ENCODE measurements at regions not wholly inside any gene's neighbourhood (a gene's known extent, or its start where the extent isn't known, plus 50 kb on each side); places are given as distances from the start of the nearest gene placed in this dataset.

DNA sequence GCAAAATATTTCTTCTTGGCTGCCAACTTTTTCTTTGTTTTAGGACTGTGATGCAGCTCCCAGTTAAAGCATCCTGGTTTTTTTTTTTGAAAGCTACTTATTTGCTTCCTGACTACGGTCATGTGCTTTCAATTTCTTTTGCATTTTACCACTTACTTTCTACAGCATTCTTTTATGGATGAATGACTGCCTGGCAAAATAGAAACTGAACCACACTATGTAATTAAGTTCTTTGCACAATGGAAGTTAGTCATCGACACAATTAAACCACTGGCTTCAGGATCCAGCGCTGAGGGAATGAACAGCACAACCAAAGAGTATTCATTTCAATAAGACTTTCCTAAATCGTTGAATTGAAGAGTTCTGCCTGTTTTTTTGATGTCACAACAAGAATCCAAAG is 82.2 kb upstream of the EPHA3 start:
- no peak overlapping the region for H3K27ac ChIP-seq (ENCODE audit: extremely low read depth, low read depth, low read length)
- no peaks in the 10 kb centered on the region for H3K4me1 ChIP-seq (ENCODE audit: control insufficient read depth, insufficient read depth, low read length)
- ChIA-PET POLR2A (no interaction called here), CTCF (no interaction called here)
- H3K4me3 ChIP-seq (ENCODE audit: low read depth, low read length) = no peak overlapping the region; the same call in 1 of the 2 replicates
- no peaks in the 10 kb centered on the region for H3K9me3 ChIP-seq (ENCODE audit: control insufficient read depth, insufficient read depth, low read depth, low read length)
- H3K36me3 ChIP-seq (ENCODE audit: control insufficient read depth in 2 of 2, insufficient read depth in 1 of 2, low read length in 2 of 2) = no peaks in the 10 kb centered on the region
- TF ChIP-seq, protein P1, sequence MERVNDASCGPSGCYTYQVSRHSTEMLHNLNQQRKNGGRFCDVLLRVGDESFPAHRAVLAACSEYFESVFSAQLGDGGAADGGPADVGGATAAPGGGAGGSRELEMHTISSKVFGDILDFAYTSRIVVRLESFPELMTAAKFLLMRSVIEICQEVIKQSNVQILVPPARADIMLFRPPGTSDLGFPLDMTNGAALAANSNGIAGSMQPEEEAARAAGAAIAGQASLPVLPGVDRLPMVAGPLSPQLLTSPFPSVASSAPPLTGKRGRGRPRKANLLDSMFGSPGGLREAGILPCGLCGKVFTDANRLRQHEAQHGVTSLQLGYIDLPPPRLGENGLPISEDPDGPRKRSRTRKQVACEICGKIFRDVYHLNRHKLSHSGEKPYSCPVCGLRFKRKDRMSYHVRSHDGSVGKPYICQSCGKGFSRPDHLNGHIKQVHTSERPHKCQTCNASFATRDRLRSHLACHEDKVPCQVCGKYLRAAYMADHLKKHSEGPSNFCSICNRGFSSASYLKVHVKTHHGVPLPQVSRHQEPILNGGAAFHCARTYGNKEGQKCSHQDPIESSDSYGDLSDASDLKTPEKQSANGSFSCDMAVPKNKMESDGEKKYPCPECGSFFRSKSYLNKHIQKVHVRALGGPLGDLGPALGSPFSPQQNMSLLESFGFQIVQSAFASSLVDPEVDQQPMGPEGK (tag by site-specific recombination; IDR thresholded peaks at IDR 0.05) = no peak
- TF ChIP-seq ZNF366 (tag by site-specific recombination; conservative IDR thresholded peaks at IDR 0.05) (no peak), ZNF560 (tag by site-specific recombination; IDR thresholded peaks at IDR 0.05; ENCODE audit: borderline replicate concordance) (no peak), SP3 (tag by site-specific recombination; IDR thresholded peaks at IDR 0.05) (no peak), SCRT2 (tag by site-specific recombination; IDR thresholded peaks at IDR 0.05) (no peak), ZBTB8A (tag by site-specific recombination; IDR thresholded peaks at IDR 0.05) (no peak), ZNF423 (tag by site-specific recombination; IDR thresholded peaks at IDR 0.05) (no peak), ZNF791 (tag by site-specific recombination; IDR thresholded peaks at IDR 0.05) (no peak), ZNF24 (tag by site-specific recombination; IDR thresholded peaks at IDR 0.05) (no peak), TCF7L2 (IDR thresholded peaks at IDR 0.05; ENCODE audit: borderline replicate concordance, low read depth, low read length) (no peak), ZNF248 (tag by site-specific recombination; IDR thresholded peaks at IDR 0.05) (no peak), ZBTB17 (tag by site-specific recombination; IDR thresholded peaks at IDR 0.05) (no peak), SP7 (tag by site-specific recombination; IDR thresholded peaks at IDR 0.05) (peak; percentile 90), ZNF274 (IDR thresholded peaks at IDR 0.05; ENCODE audit: low read length) (no peak), ZNF274 (tag by site-specific recombination; IDR thresholded peaks at IDR 0.05; ENCODE audit: borderline replicate concordance) (no peak), RBAK (tag by site-specific recombination; IDR thresholded peaks at IDR 0.05) (no peak), ZFP69B (tag by site-specific recombination; IDR thresholded peaks at IDR 0.05) (no peak), ZNF843 (tag by site-specific recombination; IDR thresholded peaks at IDR 0.05) (no peak), BCL11A (tag by site-specific recombination; IDR thresholded peaks at IDR 0.05; ENCODE audit: low read depth) (no peak), GLI2 (tag by site-specific recombination; IDR thresholded peaks at IDR 0.05; ENCODE audit: borderline replicate concordance, low read depth) (no peak), KLF1 (tag by site-specific recombination; IDR thresholded peaks at IDR 0.05) (no peak), ZNF391 (tag by site-specific recombination; IDR thresholded peaks at IDR 0.05; ENCODE audit: borderline replicate concordance, low read depth) (no peak), ZNF324 (tag by site-specific recombination; IDR thresholded peaks at IDR 0.05) (no peak), MEIS1 (CRISPR knock-in tag; IDR thresholded peaks at IDR 0.05; ENCODE audit: borderline replicate concordance) (no peak), ZSCAN30 (tag by site-specific recombination; IDR thresholded peaks at IDR 0.05) (no peak), ZNF133 (tag by site-specific recombination; IDR thresholded peaks at IDR 0.05) (no peak), IKZF3 (tag by site-specific recombination; IDR thresholded peaks at IDR 0.05) (no peak), ZNF146 (tag by site-specific recombination; IDR thresholded peaks at IDR 0.05) (no peak)
- TF ChIP-seq, protein P2, sequence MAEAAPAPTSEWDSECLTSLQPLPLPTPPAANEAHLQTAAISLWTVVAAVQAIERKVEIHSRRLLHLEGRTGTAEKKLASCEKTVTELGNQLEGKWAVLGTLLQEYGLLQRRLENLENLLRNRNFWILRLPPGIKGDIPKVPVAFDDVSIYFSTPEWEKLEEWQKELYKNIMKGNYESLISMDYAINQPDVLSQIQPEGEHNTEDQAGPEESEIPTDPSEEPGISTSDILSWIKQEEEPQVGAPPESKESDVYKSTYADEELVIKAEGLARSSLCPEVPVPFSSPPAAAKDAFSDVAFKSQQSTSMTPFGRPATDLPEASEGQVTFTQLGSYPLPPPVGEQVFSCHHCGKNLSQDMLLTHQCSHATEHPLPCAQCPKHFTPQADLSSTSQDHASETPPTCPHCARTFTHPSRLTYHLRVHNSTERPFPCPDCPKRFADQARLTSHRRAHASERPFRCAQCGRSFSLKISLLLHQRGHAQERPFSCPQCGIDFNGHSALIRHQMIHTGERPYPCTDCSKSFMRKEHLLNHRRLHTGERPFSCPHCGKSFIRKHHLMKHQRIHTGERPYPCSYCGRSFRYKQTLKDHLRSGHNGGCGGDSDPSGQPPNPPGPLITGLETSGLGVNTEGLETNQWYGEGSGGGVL (tag by site-specific recombination; IDR thresholded peaks at IDR 0.05) = no peak
- TF ChIP-seq, protein P3, sequence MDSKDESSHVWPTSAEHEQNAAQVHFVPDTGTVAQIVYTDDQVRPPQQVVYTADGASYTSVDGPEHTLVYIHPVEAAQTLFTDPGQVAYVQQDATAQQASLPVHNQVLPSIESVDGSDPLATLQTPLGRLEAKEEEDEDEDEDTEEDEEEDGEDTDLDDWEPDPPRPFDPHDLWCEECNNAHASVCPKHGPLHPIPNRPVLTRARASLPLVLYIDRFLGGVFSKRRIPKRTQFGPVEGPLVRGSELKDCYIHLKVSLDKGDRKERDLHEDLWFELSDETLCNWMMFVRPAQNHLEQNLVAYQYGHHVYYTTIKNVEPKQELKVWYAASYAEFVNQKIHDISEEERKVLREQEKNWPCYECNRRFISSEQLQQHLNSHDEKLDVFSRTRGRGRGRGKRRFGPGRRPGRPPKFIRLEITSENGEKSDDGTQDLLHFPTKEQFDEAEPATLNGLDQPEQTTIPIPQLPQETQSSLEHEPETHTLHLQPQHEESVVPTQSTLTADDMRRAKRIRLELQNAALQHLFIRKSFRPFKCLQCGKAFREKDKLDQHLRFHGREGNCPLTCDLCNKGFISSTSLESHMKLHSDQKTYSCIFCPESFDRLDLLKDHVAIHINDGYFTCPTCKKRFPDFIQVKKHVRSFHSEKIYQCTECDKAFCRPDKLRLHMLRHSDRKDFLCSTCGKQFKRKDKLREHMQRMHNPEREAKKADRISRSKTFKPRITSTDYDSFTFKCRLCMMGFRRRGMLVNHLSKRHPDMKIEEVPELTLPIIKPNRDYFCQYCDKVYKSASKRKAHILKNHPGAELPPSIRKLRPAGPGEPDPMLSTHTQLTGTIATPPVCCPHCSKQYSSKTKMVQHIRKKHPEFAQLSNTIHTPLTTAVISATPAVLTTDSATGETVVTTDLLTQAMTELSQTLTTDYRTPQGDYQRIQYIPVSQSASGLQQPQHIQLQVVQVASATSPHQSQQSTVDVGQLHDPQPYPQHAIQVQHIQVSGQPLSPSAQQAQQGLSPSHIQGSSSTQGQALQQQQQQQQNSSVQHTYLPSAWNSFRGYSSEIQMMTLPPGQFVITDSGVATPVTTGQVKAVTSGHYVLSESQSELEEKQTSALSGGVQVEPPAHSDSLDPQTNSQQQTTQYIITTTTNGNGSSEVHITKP (tag by site-specific recombination; IDR thresholded peaks at IDR 0.05) = no peak
- TF ChIP-seq, protein P4, sequence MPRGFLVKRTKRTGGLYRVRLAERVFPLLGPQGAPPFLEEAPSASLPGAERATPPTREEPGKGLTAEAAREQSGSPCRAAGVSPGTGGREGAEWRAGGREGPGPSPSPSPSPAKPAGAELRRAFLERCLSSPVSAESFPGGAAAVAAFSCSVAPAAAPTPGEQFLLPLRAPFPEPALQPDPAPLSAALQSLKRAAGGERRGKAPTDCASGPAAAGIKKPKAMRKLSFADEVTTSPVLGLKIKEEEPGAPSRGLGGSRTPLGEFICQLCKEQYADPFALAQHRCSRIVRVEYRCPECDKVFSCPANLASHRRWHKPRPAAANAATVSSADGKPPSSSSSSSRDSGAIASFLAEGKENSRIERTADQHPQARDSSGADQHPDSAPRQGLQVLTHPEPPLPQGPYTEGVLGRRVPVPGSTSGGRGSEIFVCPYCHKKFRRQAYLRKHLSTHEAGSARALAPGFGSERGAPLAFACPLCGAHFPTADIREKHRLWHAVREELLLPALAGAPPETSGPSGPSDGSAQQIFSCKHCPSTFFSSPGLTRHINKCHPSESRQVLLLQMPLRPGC (tag by site-specific recombination; IDR thresholded peaks at IDR 0.05) = 0 out of 2 replicates have a peak, but pooled peaks have one; percentile 24

Data from HEK293 (cell line).